WTC11 (cell line): ENCODE measurements at regions not wholly inside any gene's neighbourhood (a gene's known extent, or its start where the extent isn't known, plus 50 kb on each side); places are given as distances from the start of the nearest gene placed in this dataset.

Source experiments
- ATAC-seq: fragments of 200-7000 bp; cut with Tn5 transposase; 2 replicates; pipeline ENCODE4 v1.10.0; 2021; ENCODE audit warnings: mild to moderate bottlenecking, moderate library complexity
- CTCF ChIA-PET: fragments of 300-600 bp; sonication (Branson Sonifier 250); formaldehyde crosslinking; loops from one replicate; lab custom pipeline; 2021; ENCODE audit warnings: antibody characterized with exemption; lab: Charles Lee
- POLR2A ChIA-PET: fragments of 350-600 bp; sonication (Branson Sonifier 250); formaldehyde crosslinking; loops from one replicate; lab custom pipeline; 2021; ENCODE audit warnings: antibody characterized with exemption; lab: Charles Lee
- DNase-seq: peaks from one replicate; pipeline ENCODE4 v3.0.0; 2021; ENCODE audit warnings: low spot score
- H3K27ac Mint-ChIP-seq: 2 replicates; pipeline ENCODE4 v1.8.0; 2021; ENCODE audit warnings: mixed read lengths
- H3K27me3 Mint-ChIP-seq: 2 replicates; pipeline ENCODE4 v1.8.0; 2021; ENCODE audit warnings: low read depth, mild to moderate bottlenecking, moderate library complexity, mixed read lengths
- H3K36me3 Mint-ChIP-seq: 2 replicates; pipeline ENCODE4 v1.8.0; 2021; ENCODE audit warnings: mixed read lengths
- H3K4me1 Mint-ChIP-seq: 2 replicates; pipeline ENCODE4 v1.8.0; 2022; ENCODE audit warnings: mixed read lengths
- H3K4me3 Mint-ChIP-seq: 2 replicates; pipeline ENCODE4 v1.8.0; 2021; ENCODE audit warnings: mild to moderate bottlenecking, moderate library complexity, mixed read lengths
- H3K9me3 Mint-ChIP-seq: 2 replicates; pipeline ENCODE4 v1.8.0; 2021; ENCODE audit warnings: mixed read lengths
- ATF1 ChIP-seq: sonication (generic); formaldehyde crosslinking; IDR thresholded peaks from 2 replicates; pipeline ENCODE4 v1.8.1; 2023; ENCODE audit warnings: mild to moderate bottlenecking, moderate library complexity, missing genetic modification reagents
- CBFB ChIP-seq: sonication (generic); formaldehyde crosslinking; IDR thresholded peaks from 2 replicates; pipeline ENCODE4 v1.8.1; 2022; ENCODE audit warnings: mild to moderate bottlenecking, low read depth, missing genetic modification reagents
- ELF4 ChIP-seq: sonication (generic); formaldehyde crosslinking; IDR thresholded peaks from 2 replicates; pipeline ENCODE4 v1.8.1; 2022; ENCODE audit warnings: low read depth, mild to moderate bottlenecking, moderate library complexity, missing genetic modification reagents
- NFATC4 ChIP-seq: fragments of 250-450 bp; sonication (Bioruptor Pico); IDR thresholded peaks from 2 replicates; pipeline ENCODE4 v1.9.0; 2021; ENCODE audit warnings: mild to moderate bottlenecking
- NFE2L1 ChIP-seq: sonication (generic); formaldehyde crosslinking; IDR thresholded peaks from 2 replicates; pipeline ENCODE4 v1.8.1; 2023; ENCODE audit warnings: missing genetic modification reagents
- NFYB ChIP-seq: sonication (generic); formaldehyde crosslinking; conservative IDR thresholded peaks from 2 replicates; pipeline ENCODE4 v1.8.0; 2022; ENCODE audit warnings: low read depth, missing genetic modification reagents
- OVOL2 ChIP-seq: fragments of 250-450 bp; sonication (Bioruptor Pico); IDR thresholded peaks from 2 replicates; pipeline ENCODE4 v1.9.0; 2021; ENCODE audit warnings: mild to moderate bottlenecking, borderline replicate concordance
- RELA ChIP-seq: sonication (generic); formaldehyde crosslinking; IDR thresholded peaks from 2 replicates; pipeline ENCODE4 v1.8.1; 2022; ENCODE audit warnings: missing genetic modification reagents, mild to moderate bottlenecking, borderline replicate concordance
- ZNF219 ChIP-seq: sonication (generic); formaldehyde crosslinking; IDR thresholded peaks from 2 replicates; pipeline ENCODE4 v1.8.0; 2023; ENCODE audit warnings: missing genetic modification reagents, mild to moderate bottlenecking, borderline replicate concordance
- ZNF232 ChIP-seq: sonication (generic); formaldehyde crosslinking; IDR thresholded peaks from 2 replicates; pipeline ENCODE4 v1.8.0; 2022; ENCODE audit warnings: mild to moderate bottlenecking, missing genetic modification reagents
- ZNF263 ChIP-seq: sonication (generic); formaldehyde crosslinking; IDR thresholded peaks from 2 replicates; pipeline ENCODE4 v1.8.1; 2022; ENCODE audit warnings: low read depth, mild to moderate bottlenecking, moderate library complexity, missing genetic modification reagents
- ZNF423 ChIP-seq: fragments of 250-450 bp; sonication (Bioruptor Pico); IDR thresholded peaks from 2 replicates; pipeline ENCODE4 v2.1.2; 2022; ENCODE audit warnings: mild to moderate bottlenecking, moderate library complexity
- TF ChIP-seq, protein P1 (sequence below): sonication (generic); formaldehyde crosslinking; IDR thresholded peaks from 2 replicates; pipeline ENCODE4 v1.8.0; 2023; ENCODE audit warnings: missing genetic modification reagents, mild to moderate bottlenecking, borderline replicate concordance
- TF ChIP-seq, protein P2 (sequence below): sonication (generic); formaldehyde crosslinking; IDR thresholded peaks from 2 replicates; pipeline ENCODE4 v1.8.1; 2023; ENCODE audit warnings: mild to moderate bottlenecking, missing genetic modification reagents, borderline replicate concordance
- TF ChIP-seq, protein P3 (sequence below): fragments of 250-450 bp; sonication (Bioruptor Pico); IDR thresholded peaks from 2 replicates; pipeline ENCODE4 v2.1.2; 2022; ENCODE audit warnings: mild to moderate bottlenecking, moderate library complexity
- TF ChIP-seq, protein P4 (sequence below): sonication (generic); formaldehyde crosslinking; IDR thresholded peaks from 2 replicates; pipeline ENCODE4 v1.8.0; 2022; ENCODE audit warnings: mild to moderate bottlenecking, missing genetic modification reagents
- TF ChIP-seq, protein P5 (sequence below): sonication (generic); formaldehyde crosslinking; conservative IDR thresholded peaks from 2 replicates; pipeline ENCODE4 v1.8.1; 2023; ENCODE audit warnings: mild to moderate bottlenecking, low read depth, missing genetic modification reagents, moderate library complexity
- TF ChIP-seq, protein P6 (sequence below): sonication (generic); formaldehyde crosslinking; IDR thresholded peaks from 2 replicates; pipeline ENCODE4 v1.8.1; 2022; ENCODE audit warnings: low read depth, missing genetic modification reagents, borderline replicate concordance
- TF ChIP-seq, protein P7 (sequence below): sonication (generic); formaldehyde crosslinking; IDR thresholded peaks from 2 replicates; pipeline ENCODE4 v1.8.0; 2022; ENCODE audit warnings: mild to moderate bottlenecking, missing genetic modification reagents
- TF ChIP-seq, protein P8 (sequence below): sonication (generic); formaldehyde crosslinking; IDR thresholded peaks from 2 replicates; pipeline ENCODE4 v1.8.1; 2023; ENCODE audit warnings: mild to moderate bottlenecking, missing genetic modification reagents, moderate library complexity

DNA sequence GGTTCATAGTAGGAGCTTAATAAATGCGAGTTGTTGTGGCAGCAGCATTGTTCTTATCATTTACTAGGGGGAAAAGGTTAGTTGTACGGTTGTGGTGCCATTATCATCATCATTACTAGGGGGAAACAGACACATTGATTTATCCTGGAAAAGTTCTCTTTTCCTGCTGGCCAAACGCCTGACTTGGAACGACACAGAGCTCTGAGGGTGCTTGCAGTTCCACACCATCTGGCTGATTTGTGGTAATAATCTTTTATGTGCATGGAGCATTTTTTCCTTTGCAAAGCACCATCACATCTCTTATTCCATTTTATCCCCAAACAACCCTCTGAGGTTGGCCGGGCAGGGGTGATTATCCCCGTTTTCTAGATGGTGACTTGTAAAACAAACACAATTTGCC is 219.4 kb downstream of the BUB3 start:
- ChIA-PET CTCF (no interaction called here), POLR2A (no interaction called here)
- no peaks in the 10 kb centered on the region; the same call in 1 of the 2 replicates for H3K27me3 Mint-ChIP-seq
- peaks cover 31% of the 10 kb centered on the region for H3K9me3 Mint-ChIP-seq
- TF ChIP-seq, protein P1, sequence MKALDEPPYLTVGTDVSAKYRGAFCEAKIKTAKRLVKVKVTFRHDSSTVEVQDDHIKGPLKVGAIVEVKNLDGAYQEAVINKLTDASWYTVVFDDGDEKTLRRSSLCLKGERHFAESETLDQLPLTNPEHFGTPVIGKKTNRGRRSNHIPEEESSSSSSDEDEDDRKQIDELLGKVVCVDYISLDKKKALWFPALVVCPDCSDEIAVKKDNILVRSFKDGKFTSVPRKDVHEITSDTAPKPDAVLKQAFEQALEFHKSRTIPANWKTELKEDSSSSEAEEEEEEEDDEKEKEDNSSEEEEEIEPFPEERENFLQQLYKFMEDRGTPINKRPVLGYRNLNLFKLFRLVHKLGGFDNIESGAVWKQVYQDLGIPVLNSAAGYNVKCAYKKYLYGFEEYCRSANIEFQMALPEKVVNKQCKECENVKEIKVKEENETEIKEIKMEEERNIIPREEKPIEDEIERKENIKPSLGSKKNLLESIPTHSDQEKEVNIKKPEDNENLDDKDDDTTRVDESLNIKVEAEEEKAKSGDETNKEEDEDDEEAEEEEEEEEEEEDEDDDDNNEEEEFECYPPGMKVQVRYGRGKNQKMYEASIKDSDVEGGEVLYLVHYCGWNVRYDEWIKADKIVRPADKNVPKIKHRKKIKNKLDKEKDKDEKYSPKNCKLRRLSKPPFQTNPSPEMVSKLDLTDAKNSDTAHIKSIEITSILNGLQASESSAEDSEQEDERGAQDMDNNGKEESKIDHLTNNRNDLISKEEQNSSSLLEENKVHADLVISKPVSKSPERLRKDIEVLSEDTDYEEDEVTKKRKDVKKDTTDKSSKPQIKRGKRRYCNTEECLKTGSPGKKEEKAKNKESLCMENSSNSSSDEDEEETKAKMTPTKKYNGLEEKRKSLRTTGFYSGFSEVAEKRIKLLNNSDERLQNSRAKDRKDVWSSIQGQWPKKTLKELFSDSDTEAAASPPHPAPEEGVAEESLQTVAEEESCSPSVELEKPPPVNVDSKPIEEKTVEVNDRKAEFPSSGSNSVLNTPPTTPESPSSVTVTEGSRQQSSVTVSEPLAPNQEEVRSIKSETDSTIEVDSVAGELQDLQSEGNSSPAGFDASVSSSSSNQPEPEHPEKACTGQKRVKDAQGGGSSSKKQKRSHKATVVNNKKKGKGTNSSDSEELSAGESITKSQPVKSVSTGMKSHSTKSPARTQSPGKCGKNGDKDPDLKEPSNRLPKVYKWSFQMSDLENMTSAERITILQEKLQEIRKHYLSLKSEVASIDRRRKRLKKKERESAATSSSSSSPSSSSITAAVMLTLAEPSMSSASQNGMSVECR (CRISPR knock-in tag) = no peak
- no peak for TF ChIP-seq ELF4
- TF ChIP-seq ATF1 (CRISPR knock-in tag) = no peak
- no peak for TF ChIP-seq ZNF263
- TF ChIP-seq CBFB (CRISPR knock-in tag) = no peak
- TF ChIP-seq, protein P2, sequence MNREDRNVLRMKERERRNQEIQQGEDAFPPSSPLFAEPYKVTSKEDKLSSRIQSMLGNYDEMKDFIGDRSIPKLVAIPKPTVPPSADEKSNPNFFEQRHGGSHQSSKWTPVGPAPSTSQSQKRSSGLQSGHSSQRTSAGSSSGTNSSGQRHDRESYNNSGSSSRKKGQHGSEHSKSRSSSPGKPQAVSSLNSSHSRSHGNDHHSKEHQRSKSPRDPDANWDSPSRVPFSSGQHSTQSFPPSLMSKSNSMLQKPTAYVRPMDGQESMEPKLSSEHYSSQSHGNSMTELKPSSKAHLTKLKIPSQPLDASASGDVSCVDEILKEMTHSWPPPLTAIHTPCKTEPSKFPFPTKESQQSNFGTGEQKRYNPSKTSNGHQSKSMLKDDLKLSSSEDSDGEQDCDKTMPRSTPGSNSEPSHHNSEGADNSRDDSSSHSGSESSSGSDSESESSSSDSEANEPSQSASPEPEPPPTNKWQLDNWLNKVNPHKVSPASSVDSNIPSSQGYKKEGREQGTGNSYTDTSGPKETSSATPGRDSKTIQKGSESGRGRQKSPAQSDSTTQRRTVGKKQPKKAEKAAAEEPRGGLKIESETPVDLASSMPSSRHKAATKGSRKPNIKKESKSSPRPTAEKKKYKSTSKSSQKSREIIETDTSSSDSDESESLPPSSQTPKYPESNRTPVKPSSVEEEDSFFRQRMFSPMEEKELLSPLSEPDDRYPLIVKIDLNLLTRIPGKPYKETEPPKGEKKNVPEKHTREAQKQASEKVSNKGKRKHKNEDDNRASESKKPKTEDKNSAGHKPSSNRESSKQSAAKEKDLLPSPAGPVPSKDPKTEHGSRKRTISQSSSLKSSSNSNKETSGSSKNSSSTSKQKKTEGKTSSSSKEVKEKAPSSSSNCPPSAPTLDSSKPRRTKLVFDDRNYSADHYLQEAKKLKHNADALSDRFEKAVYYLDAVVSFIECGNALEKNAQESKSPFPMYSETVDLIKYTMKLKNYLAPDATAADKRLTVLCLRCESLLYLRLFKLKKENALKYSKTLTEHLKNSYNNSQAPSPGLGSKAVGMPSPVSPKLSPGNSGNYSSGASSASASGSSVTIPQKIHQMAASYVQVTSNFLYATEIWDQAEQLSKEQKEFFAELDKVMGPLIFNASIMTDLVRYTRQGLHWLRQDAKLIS (CRISPR knock-in tag) = no peak
- no peak for TF ChIP-seq NFYB (CRISPR knock-in tag)
- TF ChIP-seq, protein P3, sequence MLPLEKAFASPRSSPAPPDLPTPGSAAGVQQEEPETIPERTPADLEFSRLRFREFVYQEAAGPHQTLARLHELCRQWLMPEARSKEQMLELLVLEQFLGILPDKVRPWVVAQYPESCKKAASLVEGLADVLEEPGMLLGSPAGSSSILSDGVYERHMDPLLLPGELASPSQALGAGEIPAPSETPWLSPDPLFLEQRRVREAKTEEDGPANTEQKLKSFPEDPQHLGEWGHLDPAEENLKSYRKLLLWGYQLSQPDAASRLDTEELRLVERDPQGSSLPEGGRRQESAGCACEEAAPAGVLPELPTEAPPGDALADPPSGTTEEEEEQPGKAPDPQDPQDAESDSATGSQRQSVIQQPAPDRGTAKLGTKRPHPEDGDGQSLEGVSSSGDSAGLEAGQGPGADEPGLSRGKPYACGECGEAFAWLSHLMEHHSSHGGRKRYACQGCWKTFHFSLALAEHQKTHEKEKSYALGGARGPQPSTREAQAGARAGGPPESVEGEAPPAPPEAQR (CRISPR knock-in tag) = no peak
- TF ChIP-seq, protein P4, sequence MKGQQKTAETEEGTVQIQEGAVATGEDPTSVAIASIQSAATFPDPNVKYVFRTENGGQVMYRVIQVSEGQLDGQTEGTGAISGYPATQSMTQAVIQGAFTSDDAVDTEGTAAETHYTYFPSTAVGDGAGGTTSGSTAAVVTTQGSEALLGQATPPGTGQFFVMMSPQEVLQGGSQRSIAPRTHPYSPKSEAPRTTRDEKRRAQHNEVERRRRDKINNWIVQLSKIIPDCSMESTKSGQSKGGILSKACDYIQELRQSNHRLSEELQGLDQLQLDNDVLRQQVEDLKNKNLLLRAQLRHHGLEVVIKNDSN (CRISPR knock-in tag) = no peak
- TF ChIP-seq ZNF232 = no peak
- TF ChIP-seq, protein P5, sequence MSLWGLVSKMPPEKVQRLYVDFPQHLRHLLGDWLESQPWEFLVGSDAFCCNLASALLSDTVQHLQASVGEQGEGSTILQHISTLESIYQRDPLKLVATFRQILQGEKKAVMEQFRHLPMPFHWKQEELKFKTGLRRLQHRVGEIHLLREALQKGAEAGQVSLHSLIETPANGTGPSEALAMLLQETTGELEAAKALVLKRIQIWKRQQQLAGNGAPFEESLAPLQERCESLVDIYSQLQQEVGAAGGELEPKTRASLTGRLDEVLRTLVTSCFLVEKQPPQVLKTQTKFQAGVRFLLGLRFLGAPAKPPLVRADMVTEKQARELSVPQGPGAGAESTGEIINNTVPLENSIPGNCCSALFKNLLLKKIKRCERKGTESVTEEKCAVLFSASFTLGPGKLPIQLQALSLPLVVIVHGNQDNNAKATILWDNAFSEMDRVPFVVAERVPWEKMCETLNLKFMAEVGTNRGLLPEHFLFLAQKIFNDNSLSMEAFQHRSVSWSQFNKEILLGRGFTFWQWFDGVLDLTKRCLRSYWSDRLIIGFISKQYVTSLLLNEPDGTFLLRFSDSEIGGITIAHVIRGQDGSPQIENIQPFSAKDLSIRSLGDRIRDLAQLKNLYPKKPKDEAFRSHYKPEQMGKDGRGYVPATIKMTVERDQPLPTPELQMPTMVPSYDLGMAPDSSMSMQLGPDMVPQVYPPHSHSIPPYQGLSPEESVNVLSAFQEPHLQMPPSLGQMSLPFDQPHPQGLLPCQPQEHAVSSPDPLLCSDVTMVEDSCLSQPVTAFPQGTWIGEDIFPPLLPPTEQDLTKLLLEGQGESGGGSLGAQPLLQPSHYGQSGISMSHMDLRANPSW (CRISPR knock-in tag) = no peak
- TF ChIP-seq RELA (CRISPR knock-in tag) = no peak
- TF ChIP-seq NFE2L1 (CRISPR knock-in tag) = no peak
- TF ChIP-seq OVOL2 (CRISPR knock-in tag) = no peak
- TF ChIP-seq, protein P6, sequence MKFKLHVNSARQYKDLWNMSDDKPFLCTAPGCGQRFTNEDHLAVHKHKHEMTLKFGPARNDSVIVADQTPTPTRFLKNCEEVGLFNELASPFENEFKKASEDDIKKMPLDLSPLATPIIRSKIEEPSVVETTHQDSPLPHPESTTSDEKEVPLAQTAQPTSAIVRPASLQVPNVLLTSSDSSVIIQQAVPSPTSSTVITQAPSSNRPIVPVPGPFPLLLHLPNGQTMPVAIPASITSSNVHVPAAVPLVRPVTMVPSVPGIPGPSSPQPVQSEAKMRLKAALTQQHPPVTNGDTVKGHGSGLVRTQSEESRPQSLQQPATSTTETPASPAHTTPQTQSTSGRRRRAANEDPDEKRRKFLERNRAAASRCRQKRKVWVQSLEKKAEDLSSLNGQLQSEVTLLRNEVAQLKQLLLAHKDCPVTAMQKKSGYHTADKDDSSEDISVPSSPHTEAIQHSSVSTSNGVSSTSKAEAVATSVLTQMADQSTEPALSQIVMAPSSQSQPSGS = no peak
- no peak for TF ChIP-seq ZNF219 (CRISPR knock-in tag)
- no peak for TF ChIP-seq NFATC4 (CRISPR knock-in tag)
- TF ChIP-seq ZNF423 (CRISPR knock-in tag) = no peak
- TF ChIP-seq, protein P7, sequence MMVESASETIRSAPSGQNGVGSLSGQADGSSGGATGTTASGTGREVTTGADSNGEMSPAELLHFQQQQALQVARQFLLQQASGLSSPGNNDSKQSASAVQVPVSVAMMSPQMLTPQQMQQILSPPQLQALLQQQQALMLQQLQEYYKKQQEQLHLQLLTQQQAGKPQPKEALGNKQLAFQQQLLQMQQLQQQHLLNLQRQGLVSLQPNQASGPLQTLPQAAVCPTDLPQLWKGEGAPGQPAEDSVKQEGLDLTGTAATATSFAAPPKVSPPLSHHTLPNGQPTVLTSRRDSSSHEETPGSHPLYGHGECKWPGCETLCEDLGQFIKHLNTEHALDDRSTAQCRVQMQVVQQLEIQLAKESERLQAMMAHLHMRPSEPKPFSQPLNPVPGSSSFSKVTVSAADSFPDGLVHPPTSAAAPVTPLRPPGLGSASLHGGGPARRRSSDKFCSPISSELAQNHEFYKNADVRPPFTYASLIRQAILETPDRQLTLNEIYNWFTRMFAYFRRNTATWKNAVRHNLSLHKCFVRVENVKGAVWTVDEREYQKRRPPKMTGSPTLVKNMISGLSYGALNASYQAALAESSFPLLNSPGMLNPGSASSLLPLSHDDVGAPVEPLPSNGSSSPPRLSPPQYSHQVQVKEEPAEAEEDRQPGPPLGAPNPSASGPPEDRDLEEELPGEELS = no peak
- TF ChIP-seq, protein P8, sequence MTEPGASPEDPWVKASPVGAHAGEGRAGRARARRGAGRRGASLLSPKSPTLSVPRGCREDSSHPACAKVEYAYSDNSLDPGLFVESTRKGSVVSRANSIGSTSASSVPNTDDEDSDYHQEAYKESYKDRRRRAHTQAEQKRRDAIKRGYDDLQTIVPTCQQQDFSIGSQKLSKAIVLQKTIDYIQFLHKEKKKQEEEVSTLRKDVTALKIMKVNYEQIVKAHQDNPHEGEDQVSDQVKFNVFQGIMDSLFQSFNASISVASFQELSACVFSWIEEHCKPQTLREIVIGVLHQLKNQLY = no peak
- H3K27ac Mint-ChIP-seq = no peak overlapping the region
- H3K4me3 Mint-ChIP-seq = no peak overlapping the region
- H3K4me1 Mint-ChIP-seq = peaks cover 10% of the 10 kb centered on the region
- ATAC-seq (no peak), DNase-seq (no peak)
- H3K36me3 Mint-ChIP-seq = peaks cover 22% of the 10 kb centered on the region
